ENCODE measurements at regions not wholly inside any gene's neighbourhood (a gene's known extent, or its start where the extent isn't known, plus 50 kb on each side); places are given as distances from the start of the nearest gene placed in this dataset.

- no peak for DNase-seq
Observed at GRCh38 chr7:40966693-40967092, 736.2 kb downstream of the INHBA start.

DNA sequence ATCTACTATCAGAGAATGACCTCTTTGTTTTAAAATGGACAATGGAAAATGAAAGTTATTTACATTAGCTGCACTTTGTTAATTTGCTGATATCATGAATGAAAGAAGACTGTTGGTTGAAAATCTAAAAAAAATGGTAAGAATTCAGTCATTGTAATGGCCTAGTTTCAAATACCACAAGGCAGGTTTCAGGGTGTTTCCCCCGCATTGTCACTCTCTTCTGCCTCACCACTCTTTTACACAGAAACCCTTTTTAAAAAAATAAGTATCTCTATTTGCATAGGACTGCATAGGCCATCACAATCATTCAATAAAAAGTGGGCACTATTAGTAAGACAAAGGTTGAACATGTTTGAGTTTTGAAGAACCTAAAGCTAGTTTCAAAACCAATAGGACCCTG lies 737.1 kb downstream of the INHBA start:
- no peak for DNase-seq

GRCh38 chr7:40965016-40965415 lies 737.9 kb downstream of the INHBA start:
- no peak for DNase-seq

- DNase-seq, result no peak
Observed at GRCh38 chr7:40964610-40965009, 738.3 kb downstream of the INHBA start.

DNA sequence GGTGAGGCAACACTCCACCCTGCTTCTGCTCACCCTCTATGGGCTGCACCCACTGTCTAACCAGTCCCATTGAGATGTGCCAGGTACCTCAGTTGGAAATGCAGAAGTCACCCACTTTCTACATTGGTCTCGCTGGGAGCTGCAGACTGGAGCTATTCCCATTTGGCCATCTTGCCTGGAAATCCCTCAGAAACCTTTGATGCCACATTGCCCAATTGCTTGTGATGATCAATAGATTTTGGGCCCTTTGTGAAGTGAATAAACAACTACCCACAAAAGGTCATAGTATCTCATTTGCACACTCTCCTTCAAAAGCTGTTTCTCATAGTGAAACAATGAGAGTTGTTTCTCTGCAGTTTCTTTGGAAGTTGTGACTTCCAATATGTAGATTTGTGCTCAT lies 742.9 kb downstream of the INHBA start:
- no peak for DNase-seq

DNA sequence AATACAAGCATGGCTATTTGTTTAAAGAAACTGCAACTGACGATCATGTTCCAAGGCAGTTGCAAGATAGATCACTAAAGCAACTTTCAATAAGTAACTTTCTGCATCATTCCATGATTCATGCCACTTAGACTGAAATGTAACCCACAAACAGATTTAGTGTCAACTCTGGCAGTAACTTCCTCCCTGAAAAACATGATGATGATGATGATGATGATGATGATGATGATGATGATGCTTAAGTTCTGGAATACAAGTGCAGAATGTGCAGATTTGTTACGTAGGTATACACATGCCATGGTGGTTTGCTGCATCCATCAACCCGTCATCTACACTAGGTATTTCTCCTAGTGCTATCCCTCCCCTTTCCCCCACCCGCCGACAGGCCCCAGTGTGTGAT lies 754.7 kb downstream of the INHBA start:
- no peak for DNase-seq

DNA sequence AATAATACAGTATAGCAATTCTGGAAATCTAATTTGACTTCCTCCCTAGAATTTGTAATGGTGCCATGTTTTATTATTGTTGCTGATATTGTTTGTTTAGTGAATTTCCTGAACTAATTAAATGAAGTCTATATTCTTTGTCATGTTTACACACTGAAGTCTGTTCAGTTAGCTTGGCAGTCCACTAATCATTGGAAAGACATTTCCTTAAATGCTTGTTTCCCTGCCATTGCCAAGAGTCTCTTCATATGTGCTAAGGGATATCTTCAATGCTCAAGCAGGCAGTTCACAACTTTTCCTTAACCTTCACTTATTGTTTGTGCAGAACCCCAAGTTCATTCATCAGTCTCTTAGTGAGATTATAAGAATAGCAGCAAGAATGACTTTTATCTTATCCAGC lies 755.3 kb downstream of the INHBA start:
- DNase-seq, result no peak

DNA sequence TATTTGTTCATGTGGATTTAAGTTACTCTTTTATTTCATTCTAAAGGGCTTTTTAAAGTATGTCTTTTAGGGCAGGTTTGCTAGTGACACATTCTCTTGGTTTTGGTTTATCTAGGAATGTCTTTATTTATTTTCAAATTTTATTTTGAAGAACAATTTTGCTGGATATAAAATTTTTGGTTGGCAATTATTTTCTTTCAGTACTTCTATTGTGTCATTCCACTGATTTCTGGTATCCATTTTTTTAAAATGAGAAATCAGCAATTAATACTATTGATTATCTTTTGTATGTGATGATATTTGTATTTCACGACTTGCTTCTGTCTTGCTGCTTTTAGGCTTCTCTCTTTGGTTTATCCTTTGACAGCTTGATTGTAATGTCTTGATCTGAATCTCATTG lies 756.3 kb downstream of the INHBA start:
- DNase-seq, result no peak

DNA sequence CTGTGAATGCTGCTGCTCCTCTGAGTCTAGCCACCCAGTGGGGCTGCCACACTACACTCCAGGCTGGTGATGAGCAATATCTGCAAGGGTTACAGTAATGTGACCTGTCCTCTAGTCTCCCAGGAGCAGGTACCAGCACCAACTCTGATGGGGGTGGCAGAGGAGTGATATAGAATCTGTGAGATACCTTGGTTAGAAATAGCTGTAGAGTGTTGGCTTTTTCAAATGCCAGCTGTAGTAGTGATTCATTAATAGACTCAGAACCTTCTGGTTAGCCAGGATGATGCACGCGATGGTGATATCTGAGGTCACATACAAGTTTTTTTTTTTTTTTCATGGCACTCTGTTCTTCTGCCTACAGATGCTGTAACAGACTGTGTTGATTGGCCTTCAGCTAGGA lies 757.1 kb downstream of the INHBA start:
- DNase-seq, result no peak

DNA sequence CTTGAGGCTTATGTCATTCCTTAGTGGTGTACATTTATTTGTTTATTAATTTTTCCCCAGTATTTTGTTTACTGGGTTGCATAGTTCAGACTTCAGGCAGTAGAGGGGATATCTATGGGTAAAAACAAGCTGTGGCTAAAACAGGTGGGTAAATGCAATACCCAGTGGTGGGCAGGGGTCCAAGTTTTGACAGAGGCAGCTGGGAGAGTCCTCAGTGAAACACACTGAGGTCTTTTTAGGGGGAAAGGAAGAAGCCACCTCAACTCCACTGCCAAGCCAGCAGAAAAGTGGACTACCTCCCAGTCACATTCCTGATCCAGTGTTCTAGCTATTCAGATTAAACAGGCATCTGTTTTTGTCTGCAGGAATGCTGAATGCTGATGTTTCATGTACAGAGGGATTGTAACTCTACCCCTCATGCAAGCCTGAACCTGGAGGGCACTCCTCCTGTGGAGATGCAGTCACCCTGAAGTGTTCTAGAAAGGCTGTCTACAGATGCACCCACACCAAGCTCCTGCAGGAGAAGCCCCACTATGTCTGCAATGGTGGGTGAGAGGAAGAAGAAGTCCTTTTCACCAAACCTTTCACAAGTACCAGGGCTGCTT lies 757.8 kb downstream of the INHBA start:
- DNase-seq, result no peak

GRCh38 chr7:40937879-40938278 lies 765.0 kb downstream of the INHBA start:
- no peak for DNase-seq

- DNase-seq, result no peak
Observed at GRCh38 chr7:40935435-40935834, 767.5 kb downstream of the INHBA start.

DNA sequence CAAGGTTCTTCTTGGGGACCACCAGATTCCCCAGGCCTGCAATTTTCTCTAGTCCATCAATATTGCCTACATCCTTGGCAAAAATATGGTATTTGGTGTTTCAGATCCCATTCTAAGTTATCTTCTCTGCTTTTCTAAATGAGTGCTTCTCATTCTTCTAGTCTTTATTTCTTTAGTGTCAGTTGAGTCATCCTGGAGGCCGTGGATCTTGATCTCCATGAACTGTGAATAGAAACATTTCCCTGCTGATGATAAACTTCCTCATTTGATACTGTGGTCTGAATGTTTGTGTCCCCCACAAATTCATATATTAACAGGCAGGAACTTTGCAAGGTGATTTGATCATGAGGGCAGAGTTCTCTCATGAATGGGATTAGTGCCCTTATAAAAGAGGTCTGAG lies 779.3 kb downstream of the INHBA start:
- no peak for DNase-seq

- DNase-seq, result no peak
Observed at GRCh38 chr7:40922316-40922670, 780.6 kb downstream of the INHBA start.

DNA sequence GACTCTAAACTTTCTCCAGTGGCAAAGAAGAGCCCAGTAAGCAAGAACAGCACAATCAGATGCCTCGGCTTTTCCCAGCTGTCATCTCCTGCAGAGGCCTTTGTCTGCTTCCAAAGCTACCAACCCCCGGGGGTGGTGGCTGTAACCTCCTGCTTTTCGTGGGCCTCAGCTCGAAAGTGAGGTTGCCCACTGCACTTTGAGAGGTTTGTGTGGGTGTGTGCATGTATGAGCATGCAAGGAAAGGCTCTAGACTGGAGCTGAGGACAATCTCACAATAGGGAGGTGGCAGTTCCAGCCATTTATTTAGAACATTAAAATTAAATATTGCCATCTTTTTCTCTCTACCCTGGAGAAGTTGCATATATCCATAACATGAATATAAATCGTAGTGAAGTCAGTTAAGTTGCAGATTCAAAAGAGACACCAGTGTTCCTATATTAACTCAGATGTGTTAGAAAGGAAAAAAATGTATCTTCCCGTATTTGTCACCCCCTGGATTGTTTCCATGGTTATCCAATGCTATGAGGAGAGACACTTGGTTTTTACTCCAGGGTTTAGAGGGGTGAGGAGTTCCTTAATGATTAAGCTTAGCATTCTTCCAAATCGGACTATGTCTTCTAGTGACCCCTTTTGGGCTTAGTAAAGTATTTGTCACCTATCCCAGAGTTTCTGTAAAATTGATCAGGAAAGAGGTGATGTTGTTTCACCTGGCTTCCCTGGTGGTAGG lies 781.1 kb downstream of the INHBA start:
- DNase-seq, result no peak

DNA sequence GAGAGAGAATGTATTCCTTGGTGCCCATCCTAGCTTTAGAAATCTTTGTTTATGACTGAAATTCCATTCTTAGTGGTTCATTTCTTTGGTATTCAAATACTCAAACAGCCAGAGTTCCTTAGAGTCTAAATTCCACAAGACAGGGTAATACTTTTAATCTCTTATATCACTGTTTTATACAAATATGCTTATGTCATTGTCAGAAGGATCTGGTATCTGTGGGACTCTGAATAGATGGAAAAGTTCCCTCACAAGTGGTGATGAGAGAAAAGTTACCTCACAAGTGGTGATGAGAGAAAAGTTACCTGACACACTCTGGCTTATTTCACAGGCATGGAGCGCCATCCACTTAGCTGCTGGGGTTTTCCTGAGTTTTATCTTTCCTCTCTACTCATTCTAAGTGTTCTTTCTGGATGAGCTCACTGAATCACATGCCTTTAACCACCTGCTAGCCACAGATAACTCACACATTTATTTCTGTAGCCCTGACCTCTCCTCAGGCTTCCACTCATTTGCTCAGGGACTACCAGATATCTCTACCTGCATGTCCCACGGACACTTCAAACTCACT lies 784.0 kb downstream of the SUGCT start:
- DNase-seq, result no peak

DNA sequence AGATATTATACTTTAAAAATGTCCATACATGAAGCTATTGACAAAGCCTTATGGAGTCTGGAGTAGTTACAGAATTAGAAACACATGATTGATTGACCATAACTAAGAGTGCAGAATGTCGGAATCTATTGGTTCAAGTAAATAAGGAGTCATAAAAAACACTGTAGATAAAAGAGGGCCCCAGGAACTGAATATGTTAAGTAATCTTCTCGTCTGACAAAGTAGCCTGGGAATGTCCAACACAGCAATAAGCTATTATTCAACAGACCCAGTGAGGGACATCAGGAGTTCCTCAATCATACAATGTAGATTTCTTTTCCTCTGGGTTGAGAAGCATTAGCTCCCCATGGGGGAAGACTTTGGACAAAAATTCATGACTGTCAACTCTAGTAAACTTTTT lies 782.0 kb downstream of the SUGCT start:
- DNase-seq, result no peak

- no peak for DNase-seq
Observed at GRCh38 chr7:40915071-40915470, 780.3 kb downstream of the SUGCT start.
